HUDEP-2 (cell line): ENCODE measurements at regions not wholly inside any gene's neighbourhood (a gene's known extent, or its start where the extent isn't known, plus 50 kb on each side); places are given as distances from the start of the nearest gene placed in this dataset.

Experiments
- DNase-seq, 76 experiments: peaks; one replicate each; lab custom pipeline; 2025; ENCODE audit not compliant: unreplicated experiment in 76 of 76; lab: John Stamatoyannopoulos, UW

GRCh38 chr2:5985536-5986385, 293.6 kb downstream of the SOX11 start:
- no peak for DNase-seq

- DNase-seq: no peak
These were observed 294.9 kb downstream of the SOX11 start for GRCh38 chr2:5986801-5987787.

- no peak for DNase-seq
These were observed 295.9 kb downstream of the SOX11 start for GRCh38 chr2:5988120-5988519.

- no peak for DNase-seq
These were observed 297.9 kb downstream of the SOX11 start for GRCh38 chr2:5990086-5990485.

GRCh38 chr2:5991305-5991968, 299.3 kb downstream of the SOX11 start:
- no peak for DNase-seq

- DNase-seq: no peak
These were observed 303.6 kb downstream of the SOX11 start for GRCh38 chr2:5995832-5996231.

GRCh38 chr2:6008186-6008585, 316.0 kb downstream of the SOX11 start:
- DNase-seq: no peak

- no peak for DNase-seq
These were observed 316.5 kb downstream of the SOX11 start for GRCh38 chr2:6008726-6009125.

- no peak for DNase-seq
These were observed 318.0 kb downstream of the SOX11 start for GRCh38 chr2:6010163-6010562.

- no peak for DNase-seq
These were observed 319.7 kb downstream of the SOX11 start for GRCh38 chr2:6011921-6012320.

GRCh38 chr2:6017736-6018286, 325.6 kb downstream of the SOX11 start:
- no peak for DNase-seq

- no peak for DNase-seq
These were observed 332.0 kb downstream of the SOX11 start for GRCh38 chr2:6024229-6024628.

- no peak for DNase-seq
These were observed 332.6 kb downstream of the SOX11 start for GRCh38 chr2:6024784-6025183.

GRCh38 chr2:6025391-6025790, 333.2 kb downstream of the SOX11 start:
- no peak for DNase-seq

GRCh38 chr2:6027066-6027465, 334.9 kb downstream of the SOX11 start:
- DNase-seq: no peak

GRCh38 chr2:6031200-6031867, 339.1 kb downstream of the SOX11 start:
- DNase-seq: no peak

GRCh38 chr2:6036211-6036610, 344.0 kb downstream of the SOX11 start:
- no peak for DNase-seq

- DNase-seq: no peak
These were observed 351.1 kb downstream of the SOX11 start for GRCh38 chr2:6043238-6043637.

GRCh38 chr2:6052649-6053048, 360.5 kb downstream of the SOX11 start:
- DNase-seq: no peak

- DNase-seq: no peak
These were observed 361.6 kb downstream of the SOX11 start for GRCh38 chr2:6053743-6054142.
